CMK (cell line): ENCODE measurements at regions not wholly inside any gene's neighbourhood (a gene's known extent, or its start where the extent isn't known, plus 50 kb on each side); places are given as distances from the start of the nearest gene placed in this dataset.
"Not testable (repeated sequence)": the region's sequence is repeated elsewhere in the genome, so short reads cannot be mapped to it uniquely, and the experiment has no call there.

ENCODE experiments used
- DNase-seq: peaks from one replicate; pipeline ENCODE4 v3.0.0-alpha.2; 2010; ENCODE audit warnings: low read depth

- no peak for DNase-seq
These were observed 293.8 kb downstream of the NOVA1 start for GRCh38 chr14:26304056-26304455.

GRCh38 chr14:26293909-26294308 is 303.9 kb downstream of the NOVA1 start:
- no peak for DNase-seq

GRCh38 chr14:26289891-26290486 is 307.8 kb downstream of the NOVA1 start:
- DNase-seq: no peak

- no peak for DNase-seq
These were observed 311.0 kb downstream of the NOVA1 start for GRCh38 chr14:26286913-26287205.

GRCh38 chr14:26286081-26286912 is 311.5 kb downstream of the NOVA1 start:
- peak; percentile 12 for DNase-seq

- no peak for DNase-seq
These were observed 315.3 kb downstream of the NOVA1 start for GRCh38 chr14:26282578-26282977.

GRCh38 chr14:26282011-26282410 is 315.8 kb downstream of the NOVA1 start:
- not testable (repeated sequence) for DNase-seq

GRCh38 chr14:26281280-26281998 is 316.4 kb downstream of the NOVA1 start:
- peak; percentile 5 for DNase-seq

GRCh38 chr14:26276757-26277156 is 321.1 kb downstream of the NOVA1 start:
- no peak for DNase-seq

- DNase-seq: no peak
These were observed 332.6 kb downstream of the NOVA1 start for GRCh38 chr14:26265170-26265685.

- no peak for DNase-seq
These were observed 336.3 kb downstream of the NOVA1 start for GRCh38 chr14:26261368-26262122.

GRCh38 chr14:26255213-26255612 is 342.6 kb downstream of the NOVA1 start:
- no peak for DNase-seq

- DNase-seq: no peak
These were observed 345.7 kb downstream of the NOVA1 start for GRCh38 chr14:26252176-26252575.

GRCh38 chr14:26233118-26233517 is 364.7 kb downstream of the NOVA1 start:
- no peak for DNase-seq

- no peak for DNase-seq
These were observed 379.0 kb downstream of the NOVA1 start for GRCh38 chr14:26218861-26219260.

GRCh38 chr14:26217778-26218177 is 380.1 kb downstream of the NOVA1 start:
- no peak for DNase-seq

- DNase-seq: no peak
These were observed 381.0 kb downstream of the NOVA1 start for GRCh38 chr14:26216786-26217185.

GRCh38 chr14:26213846-26214575 is 383.8 kb downstream of the NOVA1 start:
- DNase-seq: no peak

- DNase-seq: no peak
These were observed 388.1 kb downstream of the NOVA1 start for GRCh38 chr14:26209699-26210098.

- DNase-seq: no peak
These were observed 391.2 kb downstream of the NOVA1 start for GRCh38 chr14:26206640-26207039.

GRCh38 chr14:26204728-26205479 is 392.9 kb downstream of the NOVA1 start:
- no peak for DNase-seq
